ENCODE measurements at regions not wholly inside any gene's neighbourhood (a gene's known extent, or its start where the extent isn't known, plus 50 kb on each side); places are given as distances from the start of the nearest gene placed in this dataset.

DNA sequence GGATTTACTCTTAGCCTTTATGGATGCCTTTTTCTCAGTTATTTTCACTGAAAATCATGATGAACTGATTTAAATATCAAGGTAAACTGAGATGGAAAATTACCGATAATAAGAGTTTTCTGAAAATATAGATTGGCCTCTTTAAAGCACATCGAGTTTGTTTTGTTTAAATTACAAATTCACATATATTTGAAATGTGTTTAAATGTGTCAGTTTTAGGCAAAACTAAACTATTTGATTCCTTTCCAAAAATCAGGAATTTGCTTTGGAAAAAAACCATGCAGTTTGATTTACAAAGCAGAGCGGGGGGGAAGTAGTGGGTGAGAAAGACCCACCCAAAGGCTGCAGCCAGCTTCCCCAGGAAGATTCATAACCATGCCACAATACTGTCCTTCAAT, 52.0 kb upstream of the EML4 start (continued):
- TF ChIP-seq, protein P1, sequence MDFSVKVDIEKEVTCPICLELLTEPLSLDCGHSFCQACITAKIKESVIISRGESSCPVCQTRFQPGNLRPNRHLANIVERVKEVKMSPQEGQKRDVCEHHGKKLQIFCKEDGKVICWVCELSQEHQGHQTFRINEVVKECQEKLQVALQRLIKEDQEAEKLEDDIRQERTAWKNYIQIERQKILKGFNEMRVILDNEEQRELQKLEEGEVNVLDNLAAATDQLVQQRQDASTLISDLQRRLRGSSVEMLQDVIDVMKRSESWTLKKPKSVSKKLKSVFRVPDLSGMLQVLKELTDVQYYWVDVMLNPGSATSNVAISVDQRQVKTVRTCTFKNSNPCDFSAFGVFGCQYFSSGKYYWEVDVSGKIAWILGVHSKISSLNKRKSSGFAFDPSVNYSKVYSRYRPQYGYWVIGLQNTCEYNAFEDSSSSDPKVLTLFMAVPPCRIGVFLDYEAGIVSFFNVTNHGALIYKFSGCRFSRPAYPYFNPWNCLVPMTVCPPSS (IDR thresholded peaks at IDR 0.05) = no peak
- TF ChIP-seq GATAD2A (CRISPR knock-in tag; IDR thresholded peaks at IDR 0.05) = no peak; the same call in 1 of the 2 replicates
- TF ChIP-seq, protein P2, sequence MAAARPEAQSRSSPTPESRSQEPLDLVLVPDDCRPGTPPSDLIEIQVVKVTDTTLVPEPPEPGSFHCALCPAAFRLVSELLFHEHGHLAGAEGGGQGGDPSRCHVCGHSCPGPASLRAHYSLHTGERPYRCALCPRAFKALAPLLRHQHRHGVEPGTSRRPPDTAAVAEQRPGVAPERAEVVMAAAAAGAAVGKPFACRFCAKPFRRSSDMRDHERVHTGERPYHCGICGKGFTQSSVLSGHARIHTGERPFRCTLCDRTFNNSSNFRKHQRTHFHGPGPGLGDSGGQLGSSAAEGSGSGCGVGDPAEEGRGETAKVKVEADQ (CRISPR knock-in tag; IDR thresholded peaks at IDR 0.05; ENCODE audit: borderline replicate concordance) = 0 out of 2 replicates have a peak, but pooled peaks have one; percentile 4
- peak; percentile 16 for TF ChIP-seq PHF5A (CRISPR knock-in tag; IDR thresholded peaks at IDR 0.05; ENCODE audit: low read depth, unreplicated experiment)
- TF ChIP-seq HNF4G (IDR thresholded peaks at IDR 0.05; ENCODE audit: borderline replicate concordance, low read depth, low read length) = no peak
- no peak for TF ChIP-seq HNF4G (CRISPR knock-in tag; IDR thresholded peaks at IDR 0.05; ENCODE audit: borderline replicate concordance, low read depth)
- TF ChIP-seq ZEB1 (IDR thresholded peaks at IDR 0.05; ENCODE audit: insufficient replicate concordance, low read depth) = no peak
- TF ChIP-seq MAFK (conservative IDR thresholded peaks at IDR 0.05 in 1 of 2, IDR thresholded peaks at IDR 0.05 in 1 of 2; ENCODE audit: low read length in 2 of 2) = no peak
- TF ChIP-seq, protein P3, sequence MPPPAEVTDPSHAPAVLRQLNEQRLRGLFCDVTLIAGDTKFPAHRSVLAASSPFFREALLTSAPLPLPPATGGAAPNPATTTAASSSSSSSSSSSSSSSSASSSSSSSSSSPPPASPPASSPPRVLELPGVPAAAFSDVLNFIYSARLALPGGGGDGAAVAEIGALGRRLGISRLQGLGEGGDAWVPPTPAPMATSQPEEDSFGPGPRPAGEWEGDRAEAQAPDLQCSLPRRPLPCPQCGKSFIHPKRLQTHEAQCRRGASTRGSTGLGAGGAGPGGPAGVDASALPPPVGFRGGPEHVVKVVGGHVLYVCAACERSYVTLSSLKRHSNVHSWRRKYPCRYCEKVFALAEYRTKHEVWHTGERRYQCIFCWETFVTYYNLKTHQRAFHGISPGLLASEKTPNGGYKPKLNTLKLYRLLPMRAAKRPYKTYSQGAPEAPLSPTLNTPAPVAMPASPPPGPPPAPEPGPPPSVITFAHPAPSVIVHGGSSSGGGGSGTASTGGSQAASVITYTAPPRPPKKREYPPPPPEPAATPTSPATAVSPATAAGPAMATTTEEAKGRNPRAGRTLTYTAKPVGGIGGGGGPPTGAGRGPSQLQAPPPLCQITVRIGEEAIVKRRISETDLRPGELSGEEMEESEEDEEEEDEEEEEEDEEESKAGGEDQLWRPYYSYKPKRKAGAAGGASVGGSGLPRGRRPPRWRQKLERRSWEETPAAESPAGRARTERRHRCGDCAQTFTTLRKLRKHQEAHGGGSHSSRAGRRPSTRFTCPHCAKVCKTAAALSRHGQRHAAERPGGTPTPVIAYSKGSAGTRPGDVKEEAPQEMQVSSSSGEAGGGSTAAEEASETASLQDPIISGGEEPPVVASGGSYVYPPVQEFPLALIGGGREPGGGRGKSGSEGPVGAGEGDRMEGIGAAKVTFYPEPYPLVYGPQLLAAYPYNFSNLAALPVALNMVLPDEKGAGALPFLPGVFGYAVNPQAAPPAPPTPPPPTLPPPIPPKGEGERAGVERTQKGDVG (CRISPR knock-in tag; IDR thresholded peaks at IDR 0.05; ENCODE audit: borderline replicate concordance) = no peak
- no peak for TF ChIP-seq NFE2L2 (IDR thresholded peaks at IDR 0.05; ENCODE audit: low read length)
- no peak for TF ChIP-seq ZBTB1 (CRISPR knock-in tag; IDR thresholded peaks at IDR 0.05; ENCODE audit: borderline replicate concordance)
- TF ChIP-seq SP1 (IDR thresholded peaks at IDR 0.05) = no peak
- TF ChIP-seq SP1 (CRISPR knock-in tag; IDR thresholded peaks at IDR 0.05) = no peak
- TF ChIP-seq ZNF841 (CRISPR knock-in tag; IDR thresholded peaks at IDR 0.05; ENCODE audit: borderline replicate concordance) = no peak
- no peak for TF ChIP-seq CCDC6 (CRISPR knock-in tag; IDR thresholded peaks at IDR 0.05)
- no peak; the same call in 1 of the 2 replicates for TF ChIP-seq ZFP36L1 (CRISPR knock-in tag; IDR thresholded peaks at IDR 0.05)
- no peak for TF ChIP-seq RELA (CRISPR knock-in tag; IDR thresholded peaks at IDR 0.05)
- TF ChIP-seq MAZ (IDR thresholded peaks at IDR 0.05; ENCODE audit: borderline replicate concordance, low read depth, low read length) = no peak
- TF ChIP-seq MAZ (CRISPR knock-in tag; IDR thresholded peaks at IDR 0.05; ENCODE audit: low read depth) = 0 out of 2 replicates have a peak, but pooled peaks have one; percentile 8
- no peak for TF ChIP-seq SKI (IDR thresholded peaks at IDR 0.05; ENCODE audit: partially characterized antibody)
- TF ChIP-seq FOSL2 (CRISPR knock-in tag; IDR thresholded peaks at IDR 0.05) = no peak
- TF ChIP-seq CEBPG (CRISPR knock-in tag; IDR thresholded peaks at IDR 0.05) = no peak
- TF ChIP-seq REL (CRISPR knock-in tag; conservative IDR thresholded peaks at IDR 0.05) = no peak
- TF ChIP-seq U2AF1 (optimal IDR thresholded peaks at IDR 0.05; ENCODE audit: low read depth, low read length) = no peak
- TF ChIP-seq ZNF24 (IDR thresholded peaks at IDR 0.05) = 0 out of 2 replicates have a peak, but pooled peaks have one; percentile 2
- no peak for TF ChIP-seq ZNF335 (CRISPR knock-in tag; IDR thresholded peaks at IDR 0.05)
- 0 out of 2 replicates have a peak, but pooled peaks have one; percentile 32 for TF ChIP-seq ZNF564 (CRISPR knock-in tag; IDR thresholded peaks at IDR 0.05)
- TF ChIP-seq RNF2 (conservative IDR thresholded peaks at IDR 0.05; ENCODE audit: low read depth) = no peak

All from HepG2 (cell line).